Urothelium cell line (cell line): ENCODE measurements at regions not wholly inside any gene's neighbourhood (a gene's known extent, or its start where the extent isn't known, plus 50 kb on each side); places are given as distances from the start of the nearest gene placed in this dataset.
"Not testable (repeated sequence)": the region's sequence is repeated elsewhere in the genome, so short reads cannot be mapped to it uniquely, and the experiment has no call there.

Source experiments
- DNase-seq: peaks from one replicate; pipeline ENCODE4 v3.0.0; 2011; ENCODE audit warnings: low spot score, mixed read lengths
- FAIRE-seq: peaks from 2 replicates; lab custom pipeline; 2011; peaks lifted over from hg19 to GRCh38; lab: Jason Lieb, UNC

DNA sequence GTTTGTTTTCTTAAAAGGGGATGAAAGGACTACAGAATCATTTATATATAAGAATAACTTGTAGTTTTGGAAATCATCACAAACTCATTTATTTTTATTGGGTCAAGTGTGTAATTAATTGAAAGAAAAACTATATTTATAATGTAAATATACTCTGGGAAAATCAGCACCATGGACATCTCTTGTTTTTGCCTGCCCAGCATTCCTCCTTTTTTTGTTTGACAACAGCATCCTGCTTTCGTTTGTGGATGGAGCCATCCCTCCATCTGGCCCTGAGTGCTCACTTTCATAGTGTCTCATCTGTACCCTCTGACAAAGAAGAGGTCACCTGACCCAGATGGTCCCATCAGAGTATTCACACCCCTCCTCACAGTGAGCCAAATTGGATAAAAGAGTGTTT, 308.2 kb upstream of the HTR1E start:
- FAIRE-seq: no peak
- no peak for DNase-seq

DNA sequence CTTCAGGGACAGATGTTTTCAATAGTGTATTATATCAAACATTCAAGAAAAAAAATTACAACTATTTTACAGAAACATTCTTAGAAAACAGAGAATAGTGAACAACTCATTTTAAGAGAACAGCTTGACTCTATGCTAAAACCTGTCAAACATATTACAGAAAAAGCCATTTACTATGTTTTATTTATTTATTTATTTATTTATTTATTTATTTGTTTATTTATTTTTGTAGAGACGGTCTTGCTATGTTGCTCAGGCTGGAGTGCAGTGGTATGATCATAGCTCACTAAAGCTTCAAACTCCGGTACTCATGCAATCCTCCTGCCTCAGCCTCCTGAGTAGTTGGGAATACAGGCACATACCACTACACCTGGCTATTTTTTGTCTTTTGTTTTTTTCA, 317.9 kb upstream of the HTR1E start:
- DNase-seq: no peak
- no peak for FAIRE-seq

DNA sequence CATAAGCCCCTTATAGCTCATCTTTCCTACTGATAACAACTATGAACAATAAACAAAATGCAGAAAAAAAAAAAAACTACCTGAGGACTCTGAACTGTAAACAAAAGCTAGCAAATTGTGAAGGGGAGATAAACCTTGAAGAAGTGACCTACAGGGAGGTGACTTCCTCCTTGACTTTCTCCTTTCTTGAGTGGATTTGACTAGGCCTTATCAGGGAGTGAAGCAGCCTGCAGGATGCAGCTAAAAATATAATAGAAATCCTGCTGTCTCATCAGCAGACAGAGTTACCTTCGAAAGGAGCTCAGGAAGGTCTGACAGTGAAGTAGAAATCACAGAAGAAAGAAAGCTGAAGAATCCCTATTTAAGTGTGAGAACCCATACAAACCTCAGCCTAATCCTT, 322.0 kb upstream of the HTR1E start:
- FAIRE-seq: no peak

DNA sequence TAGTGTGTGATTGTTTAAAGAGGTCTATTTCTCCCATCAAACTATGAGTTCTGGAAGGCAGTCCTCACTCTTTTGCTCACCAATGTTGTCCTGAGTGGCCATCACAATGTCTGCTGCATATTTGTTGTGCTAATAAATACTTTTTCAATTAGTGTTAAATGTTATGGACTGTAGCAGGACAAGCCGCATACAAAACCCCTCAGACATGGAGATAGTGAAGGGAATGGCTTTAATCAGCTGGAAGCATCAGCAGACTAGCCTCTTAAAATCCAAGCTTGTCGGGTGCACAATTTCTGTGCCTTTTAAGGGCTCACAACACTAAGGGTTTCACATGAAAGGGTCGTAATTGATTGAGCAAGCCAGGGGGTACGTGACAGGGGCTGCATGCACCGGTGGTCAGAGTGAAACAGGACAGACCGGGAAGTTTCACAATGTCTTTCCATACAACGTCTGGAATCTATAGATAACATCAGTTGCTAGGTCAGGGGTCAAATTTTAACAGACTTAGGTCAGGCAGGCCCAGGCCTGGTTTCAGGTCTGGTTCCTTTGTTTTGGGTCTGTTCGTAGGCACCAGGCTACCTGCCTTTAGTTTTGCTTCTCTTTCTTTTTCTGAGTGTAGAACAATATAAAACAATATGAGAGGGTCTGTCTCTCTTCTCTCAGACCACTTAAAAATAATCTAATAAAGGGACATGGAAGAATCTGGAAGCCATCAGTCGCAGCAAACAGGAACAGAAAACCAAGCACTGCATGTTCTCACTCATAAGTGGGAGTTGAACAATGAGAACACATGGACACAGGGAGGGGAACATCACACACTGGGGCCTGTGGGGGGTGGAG, 327.6 kb upstream of the HTR1E start:
- DNase-seq: no peak
- no peak for FAIRE-seq

More for the DNA sequence above, 322.0 kb upstream of the HTR1E start:
- no peak for DNase-seq

DNA sequence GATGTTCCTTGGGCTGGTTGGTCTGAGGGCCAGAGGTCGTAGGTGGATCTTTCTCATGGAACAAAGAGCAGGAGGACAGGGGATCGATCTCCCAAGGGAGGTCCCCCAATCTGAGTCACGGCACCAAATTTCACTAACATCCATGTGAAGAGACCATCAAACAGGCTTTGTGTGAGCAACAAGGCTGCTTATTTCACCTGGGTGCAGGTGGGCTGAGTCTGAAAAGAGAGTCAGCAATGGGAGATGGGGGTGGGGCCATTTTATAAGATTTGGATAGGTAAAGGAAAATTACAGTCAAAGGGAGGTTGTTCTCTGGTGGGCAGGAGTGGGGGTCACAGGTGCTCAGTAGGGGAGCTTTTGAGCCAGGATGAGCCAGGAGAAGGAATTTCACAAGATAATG, 334.0 kb upstream of the HTR1E start:
- not testable (repeated sequence) for FAIRE-seq

DNA sequence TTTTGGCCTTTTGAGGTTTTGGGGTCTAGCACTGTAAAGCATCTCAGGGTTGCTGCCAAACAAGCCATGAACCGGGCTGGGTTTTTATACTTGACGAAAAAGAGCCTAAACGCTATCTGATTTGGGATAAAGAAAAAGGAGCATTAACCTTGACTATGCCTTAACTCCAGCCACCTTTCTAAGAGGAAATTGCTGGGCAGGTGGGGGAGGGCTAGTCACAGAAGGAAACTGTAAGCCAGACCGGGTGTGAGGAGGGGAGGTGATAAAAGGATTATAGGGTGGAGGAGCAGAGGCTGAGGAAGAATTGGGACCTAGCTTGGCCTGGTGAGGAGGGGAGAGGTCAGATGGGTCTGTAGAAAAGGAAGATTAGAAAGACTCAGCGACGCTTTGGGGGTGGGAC, 335.2 kb upstream of the HTR1E start:
- FAIRE-seq, DNase-seq: not testable (repeated sequence)

More for the DNA sequence above, 334.0 kb upstream of the HTR1E start:
- DNase-seq: not testable (repeated sequence)

DNA sequence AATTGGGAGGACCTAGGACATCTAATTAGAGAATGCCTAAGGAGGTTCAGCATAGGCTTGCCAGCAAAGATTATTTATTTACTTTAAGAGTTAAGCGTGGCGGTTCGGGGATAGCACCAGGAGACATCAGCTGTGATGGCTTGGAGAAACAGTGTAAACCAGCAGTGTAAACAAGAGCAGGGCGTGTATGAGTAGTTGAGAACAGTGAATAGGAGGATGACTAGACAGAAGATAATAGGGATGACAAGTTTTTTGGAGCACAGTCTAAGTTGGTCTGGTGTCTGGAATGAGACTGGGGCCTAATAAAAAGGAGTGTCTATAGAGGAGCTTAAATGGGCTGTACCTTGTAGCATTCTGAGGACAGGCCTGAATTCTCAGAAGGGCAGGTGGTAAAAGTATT, 338.4 kb upstream of the HTR1E start:
- DNase-seq, FAIRE-seq: not testable (repeated sequence)

DNA sequence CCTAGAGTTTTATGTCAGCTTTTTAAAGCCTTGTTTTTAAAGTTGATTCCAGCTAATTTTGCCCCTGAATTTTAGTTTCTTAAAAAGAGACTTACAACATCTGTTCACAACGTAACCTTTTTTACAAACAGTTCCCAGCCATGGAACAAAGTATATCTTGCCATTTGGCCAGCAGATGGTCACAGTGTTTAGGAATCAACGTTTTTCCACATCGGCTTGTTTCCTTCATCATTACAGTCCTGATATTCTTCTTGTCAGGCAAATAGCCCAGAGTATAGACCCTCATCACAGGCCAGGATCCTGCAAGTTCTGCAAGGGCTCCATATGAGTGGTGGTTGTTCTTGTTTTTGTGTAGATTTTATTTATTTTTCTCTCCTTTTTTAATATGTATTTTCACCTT, 341.7 kb upstream of the HTR1E start:
- FAIRE-seq: no peak
- DNase-seq: no peak

DNA sequence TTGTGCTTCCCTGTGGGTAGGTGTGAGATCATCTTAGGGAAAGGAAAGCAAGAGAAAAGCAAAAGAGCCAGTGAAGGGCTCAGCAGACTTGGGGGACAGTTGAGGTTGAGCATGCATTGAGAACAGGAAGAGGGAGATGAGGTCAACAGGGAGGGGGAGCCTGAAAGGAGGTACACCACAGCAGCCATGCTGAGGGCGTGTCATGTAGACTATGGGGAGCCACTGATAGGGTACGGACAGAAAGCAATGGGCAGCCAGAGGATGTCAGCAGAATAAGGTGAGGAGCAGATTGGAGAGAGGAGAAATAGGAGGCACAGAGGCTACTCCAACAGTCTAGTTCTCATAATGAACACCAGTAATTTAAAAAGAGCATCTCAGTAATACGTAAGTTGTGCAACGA, 351.1 kb upstream of the HTR1E start:
- FAIRE-seq (no peak), DNase-seq (no peak)

DNA sequence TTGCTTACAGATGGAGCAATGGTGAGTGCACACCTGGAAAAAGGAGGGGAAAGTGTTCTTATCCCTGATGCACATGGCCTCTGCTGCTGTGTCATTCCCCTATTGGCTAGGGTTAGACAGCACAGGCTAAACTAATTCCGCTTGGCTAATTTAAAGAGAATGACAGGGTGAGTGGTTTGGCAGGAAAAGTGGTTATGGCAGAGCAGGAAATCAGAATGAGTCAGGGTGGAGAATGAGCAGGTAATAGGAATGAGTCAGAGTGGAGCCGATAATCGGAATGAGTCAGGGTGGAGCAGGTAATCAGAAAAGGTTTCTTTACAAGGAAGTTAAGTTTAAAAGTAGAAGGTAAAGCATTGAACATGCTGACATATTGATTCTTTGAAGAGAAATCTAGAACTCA, 355.5 kb upstream of the HTR1E start:
- FAIRE-seq: no peak
- DNase-seq: no peak

DNA sequence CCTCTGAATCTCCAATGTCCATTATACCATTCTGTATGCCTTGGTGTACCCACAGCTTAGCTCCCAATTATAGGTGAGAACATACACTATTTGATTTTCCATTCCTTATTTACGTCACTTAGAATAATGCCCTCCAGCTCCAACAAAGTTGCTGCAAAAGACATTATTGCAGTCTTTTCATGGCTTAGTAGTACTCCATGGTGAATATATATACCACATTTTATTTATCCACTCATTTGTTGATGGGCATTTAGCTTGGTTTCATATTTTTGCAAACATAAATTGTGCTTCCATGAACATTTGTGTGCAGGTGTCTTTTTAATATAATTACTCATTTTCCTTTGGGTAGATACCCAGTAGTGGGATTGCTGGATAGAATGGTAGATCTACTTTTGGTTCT, 374.1 kb upstream of the HTR1E start:
- FAIRE-seq (no peak), DNase-seq (no peak)

DNA sequence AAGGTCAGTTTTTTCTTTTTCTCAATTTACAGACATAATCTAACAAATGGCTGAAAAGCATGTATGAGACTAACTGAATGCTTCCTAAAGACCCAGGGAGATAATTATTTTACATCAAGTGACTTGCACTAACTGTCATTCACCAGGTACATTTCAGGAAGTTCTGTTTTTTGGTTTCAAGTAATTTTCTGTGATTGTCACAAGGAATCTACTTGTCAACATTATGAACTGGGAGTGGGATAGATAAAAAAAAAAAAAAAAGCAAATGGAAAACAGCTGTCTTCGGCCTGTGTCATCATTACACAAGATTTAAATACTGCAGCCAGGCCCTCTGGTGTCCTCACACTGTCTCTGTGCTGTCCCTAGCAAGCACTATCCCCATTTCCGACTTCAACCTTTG, 379.0 kb upstream of the HTR1E start:
- no peak for FAIRE-seq

DNA sequence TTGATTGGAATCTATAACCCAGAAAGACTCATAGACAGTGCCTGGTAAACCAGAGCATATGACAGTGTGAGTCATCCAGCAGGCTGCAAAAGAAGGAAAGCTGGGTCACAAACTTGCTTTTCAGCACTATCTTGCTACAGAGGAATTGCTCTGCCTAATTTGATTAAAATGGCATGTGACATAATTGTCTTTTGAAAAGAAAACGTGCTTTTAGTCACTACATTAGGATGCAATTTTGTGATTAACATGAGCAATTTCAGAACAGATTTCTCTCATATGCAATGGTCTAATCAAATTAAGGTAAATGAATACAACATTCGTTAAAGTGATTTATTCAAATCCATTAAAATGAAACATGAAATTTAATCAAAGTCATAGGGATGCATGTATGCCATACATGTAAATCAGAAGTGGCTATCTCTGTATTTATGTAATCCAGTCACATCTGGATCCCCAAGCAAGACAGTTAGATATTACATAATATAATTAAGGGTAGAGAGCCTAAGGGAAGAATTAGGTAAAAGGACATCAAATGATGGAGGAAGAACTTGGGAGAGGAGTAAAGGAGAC, 400.0 kb upstream of the HTR1E start:
- FAIRE-seq (no peak), DNase-seq (no peak)

More for the DNA sequence above, 379.0 kb upstream of the HTR1E start:
- no peak for DNase-seq

DNA sequence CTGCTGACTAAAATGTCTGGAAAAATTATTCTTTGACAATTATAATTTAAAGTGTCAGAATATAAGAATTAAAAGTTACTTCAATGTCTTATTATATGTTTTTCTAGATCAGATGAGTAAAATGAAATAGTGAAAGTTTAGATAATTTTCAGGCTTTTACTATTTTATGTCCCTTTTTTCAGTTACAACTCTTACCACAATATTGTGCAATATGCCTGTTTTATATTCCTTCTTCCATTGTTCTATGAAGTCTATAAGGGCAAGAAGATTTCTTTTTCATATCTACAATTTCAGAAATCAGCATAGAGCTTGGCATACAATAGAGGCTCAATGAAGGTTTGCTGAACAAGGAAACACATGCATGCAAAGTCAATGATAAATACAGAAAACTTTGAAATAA, 401.2 kb upstream of the HTR1E start:
- DNase-seq (no peak), FAIRE-seq (no peak)

DNA sequence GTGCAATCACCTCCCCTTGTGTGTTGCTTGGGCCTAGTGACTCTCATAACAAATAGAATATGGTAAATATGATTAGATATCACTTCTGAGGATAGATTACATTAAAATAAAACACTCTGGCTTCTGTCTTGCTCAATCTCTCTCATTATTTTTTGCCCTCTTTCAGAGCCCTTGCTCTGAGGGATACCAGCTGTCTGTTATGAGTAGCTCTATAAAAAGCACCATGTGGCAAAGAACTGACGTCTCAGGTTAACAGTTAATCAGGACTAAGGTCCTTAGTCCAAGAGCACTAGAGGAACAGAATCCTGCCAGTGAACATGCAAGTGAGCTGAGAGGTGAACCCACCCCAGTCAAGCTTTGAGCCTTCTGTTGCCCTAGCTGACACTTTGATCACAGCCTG, 402.2 kb upstream of the HTR1E start:
- FAIRE-seq (no peak), DNase-seq (no peak)

DNA sequence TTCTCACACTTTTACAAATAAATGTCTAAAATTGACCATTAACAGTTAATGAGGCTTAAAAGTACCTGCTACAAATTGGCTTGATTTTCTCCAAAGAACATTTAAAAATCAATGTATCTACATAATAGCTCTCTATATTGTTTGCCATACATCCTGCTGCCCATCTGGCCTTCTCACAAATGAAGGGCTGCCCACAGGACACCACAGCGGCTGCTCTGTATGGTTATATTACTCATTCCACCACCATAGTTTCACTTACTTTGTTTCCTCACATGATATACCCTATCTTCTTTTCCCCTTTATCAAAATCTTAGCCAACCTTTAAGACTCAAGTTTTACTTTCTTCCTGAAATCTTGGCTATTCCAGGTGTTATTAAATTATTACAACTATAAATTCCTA, 407.7 kb upstream of the HTR1E start:
- FAIRE-seq: no peak
- no peak for DNase-seq

DNA sequence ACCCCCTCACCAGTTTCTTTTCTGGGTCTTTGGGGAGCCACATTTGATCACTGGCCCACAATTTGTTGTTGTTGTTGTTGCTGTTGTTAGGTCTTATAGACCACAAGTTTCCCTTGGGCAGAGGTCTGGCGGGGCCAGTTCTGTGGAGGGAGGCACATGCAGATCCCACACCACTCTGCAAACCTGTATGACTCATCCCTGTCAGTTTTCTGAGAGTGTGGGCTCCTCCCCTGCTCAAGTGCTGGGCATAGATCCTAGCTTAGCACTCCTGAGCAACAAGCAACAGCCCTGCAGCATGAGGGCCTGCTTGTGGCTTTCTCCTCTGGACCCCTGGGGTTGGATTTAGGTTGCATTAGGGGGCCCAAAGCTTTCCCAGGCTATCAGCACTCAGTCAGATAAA, 411.1 kb upstream of the HTR1E start:
- no peak for DNase-seq
- FAIRE-seq: no peak

DNA sequence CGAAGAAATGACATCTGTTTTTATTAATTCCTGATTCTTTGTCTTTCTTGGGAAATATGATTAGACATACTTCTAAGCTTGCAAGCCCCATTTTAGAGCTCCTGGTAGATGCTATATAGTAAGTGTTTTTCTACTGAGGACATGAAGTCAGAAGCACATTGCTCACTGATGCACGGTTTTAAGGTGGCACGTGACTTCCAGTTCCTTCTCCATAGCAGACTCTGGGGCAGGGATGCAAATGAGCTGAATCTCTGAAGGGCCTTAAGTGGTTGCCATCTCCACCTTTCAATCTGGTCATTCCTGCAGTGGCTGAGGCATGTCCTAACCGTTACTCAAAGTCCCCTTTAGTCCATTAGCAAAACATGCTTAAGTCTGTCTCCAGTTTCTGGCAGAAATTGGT, 421.2 kb upstream of the HTR1E start:
- DNase-seq (no peak), FAIRE-seq (no peak)

DNA sequence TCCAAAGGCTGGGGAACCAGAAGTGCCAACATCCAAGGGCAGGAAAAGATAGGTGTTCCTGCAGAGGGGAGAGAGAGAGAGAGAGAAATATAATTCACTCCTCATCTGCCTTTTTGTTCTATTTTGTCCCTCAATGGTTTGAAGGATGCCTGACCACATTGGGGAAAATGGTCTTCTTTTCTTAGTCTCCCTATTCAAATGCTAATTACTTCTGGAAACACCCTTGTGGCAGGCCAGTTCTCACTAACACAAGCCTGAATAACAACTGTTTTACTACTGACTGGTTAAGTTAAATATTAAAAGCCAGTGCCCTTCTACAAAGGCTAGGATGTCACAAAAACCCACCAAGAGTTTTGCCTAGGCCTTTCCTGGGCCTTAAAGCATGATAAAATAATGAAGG, 425.4 kb upstream of the HTR1E start:
- FAIRE-seq (no peak), DNase-seq (no peak)

DNA sequence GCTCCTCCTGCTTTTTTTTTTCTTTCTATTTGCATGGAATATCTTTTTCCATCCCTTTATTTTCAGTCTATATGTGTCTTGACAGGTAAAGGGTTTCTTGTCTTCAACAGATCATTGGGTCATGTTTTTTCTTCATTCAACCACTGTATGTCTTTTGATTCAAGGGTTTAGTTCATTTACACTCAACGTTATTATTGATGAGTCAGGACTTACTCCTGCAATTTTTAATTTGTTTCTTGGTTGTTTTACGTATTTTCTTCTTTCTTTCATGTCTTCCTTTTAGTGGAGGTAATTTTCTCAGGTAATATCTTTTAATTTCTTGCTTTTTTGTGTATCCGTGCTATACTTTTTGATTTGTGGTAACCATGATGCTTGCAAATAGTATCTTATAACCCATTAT, 429.1 kb upstream of the HTR1E start:
- FAIRE-seq (no peak), DNase-seq (no peak)

DNA sequence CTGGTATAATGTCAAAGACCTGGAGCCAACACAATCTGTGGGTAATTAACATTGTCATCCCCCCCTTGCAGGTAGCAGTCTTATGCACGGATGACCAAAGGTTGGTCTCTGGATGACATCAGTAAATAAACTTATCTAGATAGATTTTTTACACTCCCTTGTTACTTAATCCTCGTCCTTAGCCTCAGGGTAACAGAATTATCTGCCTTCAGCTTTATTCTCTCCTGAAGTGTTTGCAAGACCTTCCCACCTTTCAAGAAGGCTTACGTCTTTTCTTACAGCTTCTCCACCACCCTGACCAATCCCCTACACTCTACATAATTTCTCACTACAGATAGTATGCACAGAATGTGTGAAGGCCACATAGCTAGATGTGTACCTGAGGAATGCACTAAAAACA, 434.8 kb upstream of the HTR1E start:
- no peak for FAIRE-seq
- no peak for DNase-seq

DNA sequence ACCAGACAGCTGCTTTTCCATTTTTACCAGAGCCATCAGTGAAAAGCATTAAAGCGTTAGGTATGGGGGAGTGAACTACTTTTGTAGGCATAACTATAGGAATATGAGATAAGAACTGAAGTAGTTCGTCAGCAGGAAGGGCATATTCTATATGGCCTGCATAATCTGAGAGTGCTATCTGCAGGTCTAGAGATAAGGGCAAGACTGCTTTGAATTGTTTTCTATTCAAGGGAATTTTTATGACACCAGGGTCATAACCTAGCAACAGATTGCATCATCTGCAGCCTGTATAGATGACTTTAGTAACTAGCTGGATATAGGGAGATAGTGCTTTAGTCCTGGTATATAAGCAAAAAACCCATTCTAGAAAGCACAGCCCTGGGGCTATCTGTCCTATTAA, 437.3 kb upstream of the HTR1E start:
- FAIRE-seq (no peak), DNase-seq (no peak)

DNA sequence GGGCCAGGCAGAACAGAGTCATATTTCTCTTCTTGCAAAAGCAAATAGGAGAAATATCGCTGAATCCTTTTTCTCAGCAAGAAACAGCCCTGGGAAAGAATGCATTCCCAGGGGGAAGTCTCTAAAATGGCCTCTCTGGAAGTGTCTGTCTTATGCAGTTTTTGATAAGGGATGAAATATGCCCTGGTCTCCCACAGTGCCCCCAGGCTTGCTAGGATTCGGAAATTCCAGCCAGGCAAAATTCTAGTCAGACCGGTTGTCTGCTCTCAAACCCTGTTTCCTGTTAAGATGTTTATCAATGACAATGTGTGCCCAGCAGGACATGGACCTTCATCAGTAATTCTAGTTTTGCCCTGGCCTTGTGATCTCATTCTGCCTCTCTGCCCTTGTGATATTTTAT, 448.3 kb upstream of the HTR1E start:
- not testable (repeated sequence) for FAIRE-seq, DNase-seq
